OCI-LY1 (cell line): ENCODE measurements at regions not wholly inside any gene's neighbourhood (a gene's known extent, or its start where the extent isn't known, plus 50 kb on each side); places are given as distances from the start of the nearest gene placed in this dataset.

Experiments used
- H2AFZ ChIP-seq: fragments of 200-600 bp; sonication (generic), shearing (Covaris generic); 2 replicates; pipeline ENCODE4 v1.6.0; 2014; ENCODE audit warnings: antibody characterized with exemption, mild to moderate bottlenecking, low read length
- H3F3A ChIP-seq: fragments of 200-600 bp; sonication (generic), shearing (Covaris generic); 2 replicates; pipeline ENCODE4 v1.6.0; 2014; ENCODE audit warnings: mild to moderate bottlenecking, antibody characterized with exemption, low read length, moderate library complexity; ENCODE audit not compliant: insufficient read depth
- H3K27ac ChIP-seq: fragments of 200-600 bp; sonication (generic); 2 replicates; pipeline ENCODE4 v1.5.1; 2014; ENCODE audit warnings: low read length, mixed run types, mild to moderate bottlenecking, low read depth; ENCODE audit not compliant: poor library complexity, severe bottlenecking
- H3K27me3 ChIP-seq: fragments of 200-600 bp; sonication (generic); 2 replicates; pipeline ENCODE4 v1.6.0; 2014; ENCODE audit warnings: antibody characterized with exemption, mild to moderate bottlenecking, low read length, moderate library complexity; ENCODE audit not compliant: insufficient read depth
- H3K36me3 ChIP-seq: fragments of 200-600 bp; sonication (generic); 2 replicates; pipeline ENCODE4 v1.6.1; 2014; ENCODE audit warnings: mild to moderate bottlenecking, antibody characterized with exemption, low read length, moderate library complexity, mixed read lengths; ENCODE audit not compliant: insufficient read depth
- H3K4me1 ChIP-seq: fragments of 200-600 bp; sonication (generic); 2 replicates; pipeline ENCODE4 v1.5.1; 2014; ENCODE audit warnings: mild to moderate bottlenecking, low read length, moderate library complexity; ENCODE audit not compliant: insufficient read depth, severe bottlenecking
- H3K4me2 ChIP-seq: fragments of 200-600 bp; sonication (generic), shearing (Covaris generic); 2 replicates; pipeline ENCODE4 v1.6.1; 2014; ENCODE audit warnings: low read length
- H3K4me3 ChIP-seq: fragments of 200-600 bp; sonication (generic); 2 replicates; pipeline ENCODE4 v1.5.1; 2014; ENCODE audit warnings: low read length, low read depth, mild to moderate bottlenecking, mixed read lengths; ENCODE audit not compliant: poor library complexity, severe bottlenecking
- H3K79me2 ChIP-seq: fragments of 200-600 bp; shearing (Covaris generic); 2 replicates; pipeline ENCODE4 v1.6.1; 2016; ENCODE audit warnings: mixed run types, low read length, mixed read lengths; ENCODE audit not compliant: insufficient read depth
- H3K9ac ChIP-seq: fragments of 200-600 bp; sonication (generic), shearing (Covaris generic); 2 replicates; pipeline ENCODE4 v1.6.1; 2014; ENCODE audit warnings: mild to moderate bottlenecking, low read length, mixed read lengths
- H3K9me2 ChIP-seq: fragments of 200-600 bp; sonication (generic), shearing (Covaris generic); 2 replicates; pipeline ENCODE4 v1.6.1; 2014; ENCODE audit warnings: low read depth, mild to moderate bottlenecking, low read length, mixed read lengths
- H3K9me3 ChIP-seq: fragments of 200-600 bp; shearing (Covaris generic); 2 replicates; pipeline ENCODE4 v1.6.1; 2014; ENCODE audit warnings: low read length, mixed read lengths
- H4K20me1 ChIP-seq: fragments of 200-600 bp; sonication (generic), shearing (Covaris generic); 2 replicates; pipeline ENCODE4 v1.6.0; 2016; ENCODE audit warnings: mild to moderate bottlenecking, low read length; ENCODE audit not compliant: insufficient read depth
- CTCF ChIP-seq: fragments of 200-600 bp; sonication (generic), shearing (Covaris generic); IDR thresholded peaks from 2 replicates; pipeline ENCODE4 v1.5.1; 2017; ENCODE audit warnings: mild to moderate bottlenecking, antibody characterized with exemption, low read length, moderate library complexity, mixed read lengths
- EZH2 ChIP-seq: fragments of 200-600 bp; sonication (generic), shearing (Covaris generic); IDR thresholded peaks from 2 replicates; pipeline ENCODE4 v1.8.0; 2017; ENCODE audit warnings: borderline replicate concordance, mixed run types, mild to moderate bottlenecking, antibody characterized with exemption, low read length, moderate library complexity, mixed read lengths

DNA sequence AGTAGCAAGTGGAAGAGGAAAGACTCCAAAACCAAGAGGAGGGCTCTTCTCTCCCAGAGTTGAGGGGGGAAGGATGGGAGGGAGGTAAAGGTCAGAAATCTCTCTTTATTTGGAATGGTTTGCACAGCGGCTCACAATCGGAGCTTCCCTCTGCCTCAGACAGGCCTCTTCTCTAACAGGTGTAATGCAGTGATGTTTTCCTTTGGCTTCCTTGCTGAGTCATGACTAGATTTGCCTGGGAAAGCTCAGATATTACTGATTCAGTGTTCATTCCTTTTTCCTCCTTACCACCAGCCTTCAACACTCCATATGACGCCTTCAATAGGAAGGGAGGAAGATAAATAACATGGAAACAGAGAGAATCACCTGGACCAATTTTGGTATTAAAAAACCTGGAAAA, 136.6 kb downstream of the RNF152 start:
- Histone ChIP-seq H3K27me3 (no peaks in the 10 kb centered on the region), H3K9ac (no peak overlapping the region), H3K4me2 (no peak overlapping the region), H3K9me3 (no peaks in the 10 kb centered on the region), H3K4me3 (no peak overlapping the region), H3F3A (no peaks in the 10 kb centered on the region), H4K20me1 (no peaks in the 10 kb centered on the region), H3K4me1 (no peaks in the 10 kb centered on the region), H3K9me2 (no peaks in the 10 kb centered on the region), H3K79me2 (no peaks in the 10 kb centered on the region), H3K36me3 (no peaks in the 10 kb centered on the region), H3K27ac (no peak overlapping the region), H2AFZ (no peak overlapping the region)
- TF ChIP-seq EZH2, result no peak
- no peak for TF ChIP-seq CTCF

- no peak for TF ChIP-seq CTCF
- no peak for TF ChIP-seq EZH2
- Histone ChIP-seq H4K20me1 (no peaks in the 10 kb centered on the region), H3K4me3 (no peak overlapping the region), H3K9me3 (no peaks in the 10 kb centered on the region), H2AFZ (no peak overlapping the region), H3K27me3 (no peaks in the 10 kb centered on the region), H3K36me3 (no peaks in the 10 kb centered on the region), H3K4me1 (no peaks in the 10 kb centered on the region), H3K9me2 (no peaks in the 10 kb centered on the region), H3K27ac (no peak overlapping the region), H3K4me2 (no peak overlapping the region), H3F3A (no peaks in the 10 kb centered on the region), H3K9ac (no peak overlapping the region), H3K79me2 (no peaks in the 10 kb centered on the region)
Measured at GRCh38 chr18:61755555-61755954, 137.3 kb downstream of the RNF152 start.

DNA sequence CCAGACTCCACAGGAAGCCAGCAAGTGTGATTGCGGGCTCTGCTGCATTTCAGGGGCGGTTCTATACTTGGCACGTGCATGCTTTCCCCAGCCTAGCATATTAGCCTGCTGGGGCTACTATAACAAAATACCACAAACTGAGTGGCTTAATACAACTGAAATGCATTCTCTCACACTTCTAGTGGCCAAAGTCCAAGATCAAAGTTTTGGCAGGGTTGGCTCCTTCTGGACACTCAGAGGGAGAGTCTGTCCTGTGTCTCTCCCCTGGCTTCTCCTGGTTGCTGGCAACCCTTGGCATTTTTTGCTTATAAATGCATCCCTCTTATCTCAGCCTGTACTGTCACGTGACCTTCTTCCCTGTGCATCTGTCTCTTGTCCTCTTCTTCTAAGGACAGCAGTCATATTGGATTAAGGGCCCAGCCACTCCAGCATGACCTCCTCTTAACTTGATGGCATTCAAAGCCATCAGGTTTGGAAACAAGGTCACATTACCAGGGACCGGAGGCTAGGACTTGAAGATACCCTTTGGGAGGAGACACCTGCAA, 138.7 kb downstream of the RNF152 start:
- Histone ChIP-seq H3K36me3 (no peaks in the 10 kb centered on the region), H3K9ac (no peak overlapping the region), H3K27ac (no peak overlapping the region), H3K4me2 (no peak overlapping the region), H3K9me2 (no peaks in the 10 kb centered on the region), H4K20me1 (no peaks in the 10 kb centered on the region), H3K4me3 (no peak overlapping the region), H3K27me3 (no peaks in the 10 kb centered on the region), H3K9me3 (no peaks in the 10 kb centered on the region), H2AFZ (no peak overlapping the region), H3F3A (no peaks in the 10 kb centered on the region), H3K79me2 (no peaks in the 10 kb centered on the region), H3K4me1 (no peaks in the 10 kb centered on the region)
- TF ChIP-seq CTCF, result no peak
- TF ChIP-seq EZH2, result no peak
